HG03521 (cell line): ENCODE measurements at regions not wholly inside any gene's neighbourhood (a gene's known extent, or its start where the extent isn't known, plus 50 kb on each side); places are given as distances from the start of the nearest gene placed in this dataset.

ENCODE experiments used
- ATAC-seq: cut with Tn5 transposase; IDR thresholded peaks from one replicate; pipeline ENCODE4 v1.9.1; 2021; ENCODE audit warnings: mild to moderate bottlenecking, moderate library complexity; ENCODE audit not compliant: unreplicated experiment

GRCh38 chr3:70805061-70805889 is 492.8 kb upstream of the MDFIC2 start:
- ATAC-seq, result no peak

- ATAC-seq, result no peak
Observed at GRCh38 chr3:70803891-70804290, 491.5 kb upstream of the MDFIC2 start.

DNA sequence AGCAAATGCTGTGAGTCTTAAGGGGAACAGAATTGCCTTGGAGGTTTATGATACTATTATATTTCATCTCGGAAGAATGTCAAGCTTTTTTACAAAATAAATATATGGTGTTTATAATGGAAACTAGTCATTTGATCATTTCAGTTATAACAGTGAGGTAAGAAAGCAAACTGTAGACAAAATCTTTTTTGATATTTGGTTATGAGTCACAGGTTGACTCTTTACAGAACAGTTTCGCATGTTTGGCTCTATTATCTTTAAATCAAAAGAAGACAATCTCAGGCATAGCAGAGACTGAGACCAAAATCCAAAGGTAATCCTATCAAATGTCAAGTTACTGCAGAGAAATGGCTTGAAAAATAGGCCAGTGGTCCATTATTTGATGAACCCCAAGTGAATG is 490.9 kb upstream of the MDFIC2 start:
- no peak for ATAC-seq

DNA sequence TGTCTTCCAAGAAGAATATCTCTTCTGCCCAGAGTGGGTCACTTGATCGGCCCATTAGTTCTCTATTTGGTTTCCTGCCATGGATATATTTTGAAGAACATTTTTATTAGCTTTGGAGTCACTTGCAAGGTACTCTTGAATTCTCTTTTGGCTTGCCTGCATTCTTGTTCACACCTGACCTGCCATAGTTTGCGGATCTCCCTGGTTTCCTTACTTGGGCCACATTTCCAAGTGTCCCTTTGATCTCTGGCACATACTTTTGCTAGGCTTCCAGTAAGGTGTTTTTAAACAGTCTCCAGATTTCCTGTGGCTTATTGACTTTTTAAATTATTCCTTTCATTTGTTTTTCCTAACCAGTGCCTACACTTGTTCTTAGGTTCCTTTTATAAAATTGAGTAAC is 488.5 kb upstream of the MDFIC2 start:
- ATAC-seq, result no peak

DNA sequence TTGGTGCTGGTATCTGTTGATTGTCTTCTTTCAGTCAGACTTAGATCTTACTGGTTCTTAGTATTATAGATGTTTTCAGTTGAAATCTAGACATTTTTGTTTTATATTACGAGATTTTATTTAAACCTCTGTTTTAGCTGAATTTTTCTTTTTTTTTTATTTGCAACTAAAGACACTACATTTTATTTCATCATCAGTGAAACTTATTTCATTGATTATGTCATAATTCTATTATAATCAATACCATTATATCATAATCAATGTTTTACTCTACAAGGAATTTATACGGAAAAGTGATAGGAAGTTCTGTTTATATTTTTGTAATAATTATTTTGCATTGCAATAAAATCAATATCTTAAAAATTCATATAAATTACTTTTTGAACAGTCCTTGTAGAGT is 477.4 kb upstream of the MDFIC2 start:
- no peak for ATAC-seq

DNA sequence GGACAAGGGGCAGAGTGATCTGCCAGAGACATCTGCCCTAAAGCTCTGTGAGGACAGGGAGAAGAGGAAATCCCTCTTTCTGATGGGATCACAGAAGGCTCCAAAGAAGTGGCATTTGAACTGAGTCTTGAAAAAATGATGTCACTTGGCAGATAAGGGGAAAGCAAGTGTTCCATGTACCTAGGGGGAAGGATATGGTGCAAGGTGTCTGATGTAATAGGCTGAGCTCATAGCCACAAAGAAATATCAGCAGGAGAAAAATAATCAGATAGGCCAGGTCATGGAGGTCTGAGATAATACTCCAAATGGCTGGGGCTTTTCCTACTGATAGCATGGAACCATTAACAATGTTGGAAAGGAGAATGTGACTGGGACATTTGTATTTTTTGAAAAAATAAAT is 468.4 kb upstream of the MDFIC2 start:
- no peak for ATAC-seq

DNA sequence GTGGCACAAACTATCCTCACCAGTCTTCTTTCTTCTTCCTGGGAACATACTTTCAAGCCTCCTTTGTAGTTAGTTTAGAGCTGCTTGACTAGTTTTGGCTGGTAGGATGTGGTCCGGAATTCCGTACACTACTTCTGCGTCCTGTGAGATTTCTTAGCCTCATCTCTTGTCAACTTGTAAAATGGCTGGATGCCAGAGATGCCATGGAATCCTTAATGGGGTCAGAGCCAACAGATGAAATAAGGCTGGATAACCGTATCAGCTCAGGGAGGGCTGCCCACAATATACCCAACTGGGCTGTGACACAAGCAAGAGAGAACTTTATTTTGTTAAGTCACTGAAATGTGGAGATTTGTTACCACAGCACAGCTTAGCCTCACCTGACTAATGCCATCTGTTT is 466.9 kb upstream of the MDFIC2 start:
- ATAC-seq, result no peak

GRCh38 chr3:70776081-70776480 is 463.6 kb upstream of the MDFIC2 start:
- no peak for ATAC-seq

DNA sequence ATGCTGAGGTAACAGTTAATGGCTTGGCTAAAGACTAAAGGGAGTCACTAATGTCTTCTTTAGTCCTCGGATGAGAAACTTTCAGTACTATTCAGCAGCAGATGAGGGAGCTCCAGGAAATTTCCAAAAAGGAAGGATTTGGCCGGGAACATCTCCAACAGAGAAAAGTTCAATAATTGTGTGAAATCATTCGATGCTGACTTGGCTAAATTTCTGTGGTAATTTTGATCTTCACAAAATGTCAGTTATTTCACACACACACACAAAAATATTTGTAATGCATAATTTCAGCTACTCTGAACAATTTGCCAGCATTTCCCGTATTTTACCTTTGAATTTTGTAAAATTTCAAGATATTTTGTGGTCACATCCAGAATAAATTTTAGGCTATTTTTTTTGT is 462.8 kb upstream of the MDFIC2 start:
- no peak for ATAC-seq

GRCh38 chr3:70774641-70775040 is 462.2 kb upstream of the MDFIC2 start:
- no peak for ATAC-seq

DNA sequence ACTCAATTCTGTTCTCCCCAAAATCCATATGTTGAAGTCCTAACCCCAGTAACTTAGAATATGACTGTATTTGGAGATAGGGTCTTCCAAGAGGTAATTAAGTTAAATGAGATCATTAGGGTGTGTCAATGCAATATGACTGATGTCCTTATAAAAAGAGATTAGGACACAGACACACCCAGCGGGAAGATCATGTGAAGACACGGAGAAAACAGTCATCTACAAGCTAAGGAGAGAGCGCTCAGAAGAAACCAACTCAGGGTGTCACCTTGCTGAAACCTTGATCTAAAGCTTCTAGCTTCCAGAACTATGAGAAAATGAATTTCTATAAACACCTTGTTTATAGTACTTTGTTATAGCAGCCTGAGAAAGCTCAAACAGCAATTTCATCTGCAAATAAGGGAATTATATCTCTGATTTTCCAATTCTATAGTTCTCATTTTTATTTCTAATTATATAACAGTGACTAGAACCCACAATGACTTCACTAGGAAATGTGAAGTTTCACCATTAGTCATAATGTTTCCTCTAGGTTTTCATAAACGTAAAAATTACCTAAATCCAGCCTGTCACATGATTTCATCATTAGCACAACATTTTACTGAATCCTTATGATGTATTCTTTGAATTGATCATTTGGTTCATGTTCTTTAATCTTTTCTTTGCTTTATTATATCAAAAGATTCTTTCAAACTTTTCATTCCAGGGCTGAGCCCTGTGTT is 459.1 kb upstream of the MDFIC2 start:
- no peak for ATAC-seq

- no peak for ATAC-seq
Observed at GRCh38 chr3:70770650-70771049, 458.2 kb upstream of the MDFIC2 start.

- no peak for ATAC-seq
Observed at GRCh38 chr3:70766301-70766700, 453.9 kb upstream of the MDFIC2 start.

- ATAC-seq, result no peak
Observed at GRCh38 chr3:70763894-70764293, 451.5 kb upstream of the MDFIC2 start.

DNA sequence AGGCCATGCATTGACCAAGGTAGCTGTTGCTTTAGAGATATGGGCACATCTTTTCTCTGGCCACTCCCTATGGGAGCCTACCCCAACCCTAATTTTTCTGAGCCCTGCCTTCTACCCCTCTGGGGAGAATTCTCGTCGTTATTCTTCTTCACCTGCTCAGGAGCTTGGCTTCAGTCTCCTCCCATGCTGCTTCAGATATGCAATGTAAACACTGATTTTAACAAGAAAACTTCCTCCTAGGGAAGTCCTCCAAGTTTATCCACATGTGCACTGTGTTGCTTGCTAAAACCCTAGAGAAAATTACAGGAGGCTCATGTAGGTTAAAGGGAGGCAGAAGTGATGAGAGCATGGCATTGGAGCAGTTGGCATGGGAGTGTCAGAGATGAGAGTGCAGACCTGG is 445.2 kb upstream of the MDFIC2 start:
- ATAC-seq, result no peak

- ATAC-seq, result no peak
Observed at GRCh38 chr3:70755526-70755925, 443.1 kb upstream of the MDFIC2 start.

- no peak for ATAC-seq
Observed at GRCh38 chr3:70754314-70754713, 441.9 kb upstream of the MDFIC2 start.

- ATAC-seq, result no peak
Observed at GRCh38 chr3:70753572-70753971, 441.1 kb upstream of the MDFIC2 start.

DNA sequence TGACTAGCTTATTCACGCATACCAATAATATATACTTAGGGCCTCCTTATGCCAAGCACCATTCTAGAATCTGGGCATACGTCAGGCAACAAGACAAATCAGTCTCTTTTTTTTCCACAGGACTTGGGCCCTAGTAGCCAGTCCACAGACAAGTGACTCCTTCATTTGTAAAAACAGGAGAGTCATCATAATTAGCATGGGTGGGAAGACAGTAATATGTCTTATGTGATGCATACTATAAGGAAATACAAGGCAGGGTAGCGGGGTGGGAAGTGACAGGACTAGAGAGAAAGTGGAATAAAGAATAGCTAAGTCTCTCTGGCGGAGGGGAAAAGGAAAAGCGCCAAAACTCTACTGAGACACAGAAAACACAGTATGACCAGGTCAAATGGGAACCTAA is 439.6 kb upstream of the MDFIC2 start:
- no peak for ATAC-seq

- ATAC-seq, result no peak
Observed at GRCh38 chr3:70749122-70749521, 436.7 kb upstream of the MDFIC2 start.

DNA sequence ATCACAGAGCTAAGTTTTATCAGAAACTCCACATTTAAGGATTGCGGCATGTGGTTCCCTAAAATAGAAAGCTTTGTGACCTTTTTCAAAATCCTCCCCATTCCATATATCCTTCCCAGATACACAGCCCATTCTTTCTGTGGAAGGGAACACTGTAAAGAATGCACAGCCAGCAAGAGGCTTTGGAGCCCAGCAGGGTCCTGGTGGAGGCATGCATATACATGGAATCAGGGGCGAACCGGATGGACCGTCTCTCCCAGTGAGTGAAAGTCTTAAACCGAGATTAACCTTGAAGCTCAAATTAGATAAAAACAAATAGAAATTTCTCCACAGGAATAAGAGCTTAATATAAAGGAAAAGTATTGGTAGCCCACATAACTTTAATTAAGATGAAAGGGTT is 436.2 kb upstream of the MDFIC2 start:
- no peak for ATAC-seq

- ATAC-seq, result no peak
Observed at GRCh38 chr3:70747847-70748246, 435.4 kb upstream of the MDFIC2 start.
